ENCODE measurements at regions not wholly inside any gene's neighbourhood (a gene's known extent, or its start where the extent isn't known, plus 50 kb on each side); places are given as distances from the start of the nearest gene placed in this dataset.

GRCh38 chr20:7820897-7821296 is 119.4 kb downstream of the HAO1 start:
- no peak for DNase-seq

DNA sequence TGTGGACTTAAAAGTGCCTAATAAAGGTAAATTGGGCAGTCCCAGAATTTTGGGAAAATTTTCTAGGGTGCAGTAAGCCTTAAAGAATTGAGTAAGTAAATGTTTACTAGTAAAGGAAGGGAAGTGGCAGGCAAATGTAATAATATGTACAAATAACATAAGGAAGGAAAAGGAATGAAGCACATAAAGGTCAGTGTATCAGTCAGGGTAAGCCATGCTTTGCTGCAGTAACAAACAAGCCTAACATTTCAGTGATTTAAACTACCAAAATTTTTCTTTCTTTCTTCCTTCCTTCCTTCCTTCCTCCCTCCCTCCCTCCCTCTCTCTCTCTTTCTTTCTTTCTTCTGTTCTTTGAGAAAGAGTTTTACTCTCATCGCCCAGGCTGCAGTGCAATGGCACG is 117.5 kb downstream of the HAO1 start:
- no peak for DNase-seq

DNA sequence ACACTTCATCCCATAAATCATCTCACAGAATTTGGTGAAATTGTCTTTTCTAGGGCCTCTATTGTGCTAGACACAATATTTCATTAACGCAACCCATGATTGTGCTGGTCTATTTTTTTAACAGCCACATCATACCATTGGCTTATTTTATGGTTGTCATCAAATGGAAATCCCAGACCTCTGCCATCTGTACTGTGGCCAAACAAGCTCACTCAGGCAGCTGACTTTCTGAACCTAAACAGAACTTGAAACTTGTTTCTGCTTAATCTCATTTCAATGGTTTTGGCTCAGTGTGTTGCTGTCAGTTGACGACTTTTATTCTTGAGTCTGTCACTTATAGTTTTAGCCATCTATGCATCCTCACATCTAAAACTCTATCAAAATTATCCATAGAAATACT is 111.8 kb downstream of the HAO1 start:
- no peak for DNase-seq

DNA sequence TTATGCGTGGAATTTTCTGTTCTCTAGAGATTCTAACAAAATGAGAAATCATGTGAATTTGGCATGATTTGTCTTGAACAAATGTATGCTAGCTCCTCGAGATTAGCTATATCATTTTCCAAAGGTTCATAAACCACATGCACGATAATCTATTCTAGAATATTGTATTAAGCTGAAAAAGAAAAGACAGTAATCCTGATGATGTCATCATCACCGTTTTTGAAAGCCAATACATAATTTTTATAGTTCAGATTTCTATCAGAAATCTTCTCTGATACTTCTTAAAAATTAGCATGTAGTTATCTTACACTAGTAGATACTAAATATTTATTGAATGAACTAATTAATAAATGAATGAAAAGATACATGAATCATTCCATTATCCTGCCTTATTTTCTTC is 111.2 kb downstream of the HAO1 start:
- DNase-seq: no peak

- DNase-seq: no peak
These were observed 110.5 kb downstream of the HAO1 start for GRCh38 chr20:7829776-7830175.

Data from stimulated activated CD4-positive, alpha-beta T cell treated with anti-CD3 and anti-CD28 coated beads, Interleukin-2, amount 100 ng/mL, for 24 hours (primary cell).